ENCODE measurements at regions not wholly inside any gene's neighbourhood (a gene's known extent, or its start where the extent isn't known, plus 50 kb on each side); places are given as distances from the start of the nearest gene placed in this dataset.

- no peak for TF ChIP-seq CTCF (IDR thresholded peaks at IDR 0.05; ENCODE audit: insufficient read depth, low read depth, low read length)
- no peak for DNase-seq (ENCODE audit: low read depth)
- H3K4me3 ChIP-seq (ENCODE audit: low read depth, low read length), result no peak overlapping the region
Observed at GRCh38 chr3:168396861-168397260, 301.1 kb upstream of the GOLIM4 start.

- DNase-seq (ENCODE audit: low read depth), result no peak
- no peak overlapping the region for H3K4me3 ChIP-seq (ENCODE audit: low read depth, low read length)
- no peak for TF ChIP-seq CTCF (IDR thresholded peaks at IDR 0.05; ENCODE audit: insufficient read depth, low read depth, low read length)
Observed at GRCh38 chr3:168395551-168395950, 299.8 kb upstream of the GOLIM4 start.

- H3K4me3 ChIP-seq (ENCODE audit: low read depth, low read length), result no peak overlapping the region
- TF ChIP-seq CTCF (IDR thresholded peaks at IDR 0.05; ENCODE audit: insufficient read depth, low read depth, low read length), result no peak
- no peak for DNase-seq (ENCODE audit: low read depth)
Observed at GRCh38 chr3:168394439-168394838, 298.7 kb upstream of the GOLIM4 start.

- H3K4me3 ChIP-seq (ENCODE audit: low read depth, low read length), result no peak overlapping the region
- no peak for DNase-seq (ENCODE audit: low read depth)
- no peak for TF ChIP-seq CTCF (IDR thresholded peaks at IDR 0.05; ENCODE audit: insufficient read depth, low read depth, low read length)
Observed at GRCh38 chr3:168386301-168386700, 290.6 kb upstream of the GOLIM4 start.

- TF ChIP-seq CTCF (IDR thresholded peaks at IDR 0.05; ENCODE audit: insufficient read depth, low read depth, low read length), result no peak
- no peak for DNase-seq (ENCODE audit: low read depth)
Observed at GRCh38 chr3:168384990-168385389, 289.3 kb upstream of the GOLIM4 start.

GRCh38 chr3:168383573-168383972 is 287.8 kb upstream of the GOLIM4 start:
- no peak overlapping the region for H3K4me3 ChIP-seq (ENCODE audit: low read depth, low read length)
- no peak for DNase-seq (ENCODE audit: low read depth)
- no peak for TF ChIP-seq CTCF (IDR thresholded peaks at IDR 0.05; ENCODE audit: insufficient read depth, low read depth, low read length)

More at GRCh38 chr3:168384990-168385389, 289.3 kb upstream of the GOLIM4 start:
- H3K4me3 ChIP-seq (ENCODE audit: low read depth, low read length), result no peak overlapping the region

GRCh38 chr3:168371846-168372245 is 276.1 kb upstream of the GOLIM4 start:
- TF ChIP-seq CTCF (IDR thresholded peaks at IDR 0.05; ENCODE audit: insufficient read depth, low read depth, low read length), result no peak
- H3K4me3 ChIP-seq (ENCODE audit: low read depth, low read length), result no peak overlapping the region
- no peak for DNase-seq (ENCODE audit: low read depth)

Measured in fibroblast of villous mesenchyme (primary cell).